Cardiac muscle cell (in vitro differentiated cells and primary cell): ENCODE measurements at regions not wholly inside any gene's neighbourhood (a gene's known extent, or its start where the extent isn't known, plus 50 kb on each side); places are given as distances from the start of the nearest gene placed in this dataset.

Experiments used
- DNase-seq, 2 donors: peaks; one replicate each; pipeline versions ENCODE4 v3.0.0 to v3.0.0-alpha.2; 2010 to 2017; ENCODE audit warnings: low read depth in 1 of 2, low spot score in 1 of 2
- H3K27ac ChIP-seq: fragments of 200-600 bp; sonication (generic); 2 replicates; pipeline ENCODE4 v1.5.1; 2016
- H3K27me3 ChIP-seq: fragments of 200-600 bp; sonication (generic); 2 replicates; pipeline ENCODE4 v1.6.0; 2016; ENCODE audit warnings: control low read depth
- H3K36me3 ChIP-seq: fragments of 200-600 bp; sonication (generic); 2 replicates; pipeline ENCODE4 v1.5.1; 2016; ENCODE audit warnings: control low read depth
- H3K4me1 ChIP-seq: fragments of 200-600 bp; sonication (generic); 2 replicates; pipeline ENCODE4 v1.8.1; 2017; ENCODE audit warnings: low read depth, mild to moderate bottlenecking, mixed run types
- H3K4me3 ChIP-seq: fragments of 200-600 bp; sonication (generic); 2 replicates; pipeline ENCODE4 v1.5.1; 2016; ENCODE audit warnings: mild to moderate bottlenecking
- H3K9me3 ChIP-seq: fragments of 200-600 bp; sonication (generic); 2 replicates; pipeline ENCODE4 v1.5.1; 2017; ENCODE audit warnings: low read depth, mild to moderate bottlenecking, control low read depth
- TF ChIP-seq, protein P1 (sequence below): IDR thresholded peaks from 2 replicates; pipeline ENCODE4 v1.5.1; 2012; ENCODE audit warnings: low read depth, mild to moderate bottlenecking, low read length

DNA sequence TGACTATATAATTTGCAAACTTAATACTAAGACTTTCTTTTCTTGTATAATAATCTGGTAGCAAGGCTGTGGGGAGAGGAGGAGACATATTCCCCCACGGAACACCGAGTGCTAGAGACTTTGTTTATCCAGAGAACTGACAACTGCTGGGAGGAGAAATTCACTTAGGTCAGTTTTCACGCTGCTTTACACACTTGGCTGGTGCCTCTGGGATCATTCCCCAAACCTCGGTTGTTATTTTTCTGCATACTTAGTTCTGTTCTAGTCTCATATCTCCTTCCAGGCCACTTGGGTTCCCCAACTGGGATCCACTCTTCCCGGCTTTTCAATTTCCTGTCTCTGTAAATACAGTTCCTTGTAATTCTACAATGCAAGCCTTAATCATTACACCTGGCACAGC lies 238.2 kb upstream of the ADAMTS16 start:
- no peak for DNase-seq
- Histone ChIP-seq H3K27me3 (no peaks in the 10 kb centered on the region), H3K4me1 (no peaks in the 10 kb centered on the region), H3K27ac (no peak overlapping the region), H3K4me3 (no peak overlapping the region), H3K9me3 (no peaks in the 10 kb centered on the region), H3K36me3 (no peaks in the 10 kb centered on the region)
- TF ChIP-seq, protein P1, sequence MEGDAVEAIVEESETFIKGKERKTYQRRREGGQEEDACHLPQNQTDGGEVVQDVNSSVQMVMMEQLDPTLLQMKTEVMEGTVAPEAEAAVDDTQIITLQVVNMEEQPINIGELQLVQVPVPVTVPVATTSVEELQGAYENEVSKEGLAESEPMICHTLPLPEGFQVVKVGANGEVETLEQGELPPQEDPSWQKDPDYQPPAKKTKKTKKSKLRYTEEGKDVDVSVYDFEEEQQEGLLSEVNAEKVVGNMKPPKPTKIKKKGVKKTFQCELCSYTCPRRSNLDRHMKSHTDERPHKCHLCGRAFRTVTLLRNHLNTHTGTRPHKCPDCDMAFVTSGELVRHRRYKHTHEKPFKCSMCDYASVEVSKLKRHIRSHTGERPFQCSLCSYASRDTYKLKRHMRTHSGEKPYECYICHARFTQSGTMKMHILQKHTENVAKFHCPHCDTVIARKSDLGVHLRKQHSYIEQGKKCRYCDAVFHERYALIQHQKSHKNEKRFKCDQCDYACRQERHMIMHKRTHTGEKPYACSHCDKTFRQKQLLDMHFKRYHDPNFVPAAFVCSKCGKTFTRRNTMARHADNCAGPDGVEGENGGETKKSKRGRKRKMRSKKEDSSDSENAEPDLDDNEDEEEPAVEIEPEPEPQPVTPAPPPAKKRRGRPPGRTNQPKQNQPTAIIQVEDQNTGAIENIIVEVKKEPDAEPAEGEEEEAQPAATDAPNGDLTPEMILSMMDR: no peak

DNA sequence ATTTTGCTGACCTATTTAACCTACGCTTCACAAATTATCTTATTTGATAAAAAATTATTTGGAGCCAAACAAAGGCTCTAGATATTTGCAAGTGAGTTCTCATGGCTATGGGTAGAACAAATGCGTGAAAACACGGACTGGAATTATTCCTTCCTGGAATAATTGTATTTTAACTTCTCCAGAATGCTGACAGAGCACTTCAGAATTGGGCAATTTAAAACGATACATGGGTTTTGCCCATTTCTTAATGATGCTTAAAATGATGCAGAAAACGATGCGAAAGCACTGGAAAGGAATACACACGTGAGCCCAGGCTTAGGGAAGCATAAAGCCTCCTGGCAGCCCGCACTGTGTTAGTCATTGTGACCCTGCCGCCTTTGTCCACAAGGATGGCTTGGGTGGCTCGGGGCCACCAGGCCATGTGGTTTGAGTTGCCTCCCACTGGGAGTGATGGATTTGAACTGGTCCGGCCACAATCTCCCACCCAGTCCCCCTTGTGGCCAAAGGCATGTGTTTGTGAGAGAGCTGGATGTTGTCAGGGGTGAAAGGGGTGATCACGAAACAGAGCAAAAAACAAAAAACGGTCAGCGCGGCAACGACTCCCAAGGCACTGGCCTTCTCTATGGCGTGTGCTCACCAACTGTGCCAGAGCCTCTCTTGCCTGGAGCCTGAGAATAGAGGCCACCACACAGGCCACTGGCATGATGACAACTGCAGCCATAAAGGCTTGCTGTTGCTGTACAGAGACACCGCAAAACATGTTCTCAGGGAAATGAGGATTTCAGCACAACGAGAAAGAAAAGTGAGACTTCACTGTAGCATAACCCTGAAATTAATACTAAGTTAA lies 234.2 kb upstream of the ADAMTS16 start:
- DNase-seq: no peak
- H3K27me3 ChIP-seq: no peaks in the 10 kb centered on the region
- H3K9me3 ChIP-seq: no peaks in the 10 kb centered on the region
- H3K36me3 ChIP-seq: no peaks in the 10 kb centered on the region
- no peaks in the 10 kb centered on the region for H3K4me1 ChIP-seq
- TF ChIP-seq, protein P1: no peak
- no peak overlapping the region for H3K27ac ChIP-seq
- H3K4me3 ChIP-seq: no peak overlapping the region

DNA sequence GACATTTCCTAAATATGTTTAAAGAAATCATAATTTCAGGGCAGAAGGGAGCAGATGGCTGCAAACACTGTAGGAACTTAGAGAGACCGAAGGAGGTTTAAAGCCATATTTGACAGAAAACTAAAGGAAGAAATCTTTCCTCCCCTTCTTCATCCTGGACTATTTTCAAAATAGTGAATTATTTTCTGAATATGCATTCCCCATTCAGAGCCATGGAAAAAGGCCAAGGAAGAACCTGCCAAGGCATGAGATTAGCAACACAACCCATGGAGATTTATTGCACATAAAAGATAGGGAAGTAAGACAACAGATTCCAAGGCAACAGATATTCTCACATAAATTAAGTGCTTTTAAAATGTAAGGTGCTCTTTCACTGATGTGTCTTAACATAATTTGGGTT lies 233.3 kb upstream of the ADAMTS16 start:
- no peaks in the 10 kb centered on the region for H3K4me1 ChIP-seq
- no peak for DNase-seq
- H3K36me3 ChIP-seq: no peaks in the 10 kb centered on the region
- H3K27ac ChIP-seq: no peak overlapping the region
- H3K4me3 ChIP-seq: no peak overlapping the region
- no peaks in the 10 kb centered on the region for H3K27me3 ChIP-seq
- TF ChIP-seq, protein P1: no peak
- H3K9me3 ChIP-seq: no peaks in the 10 kb centered on the region

DNA sequence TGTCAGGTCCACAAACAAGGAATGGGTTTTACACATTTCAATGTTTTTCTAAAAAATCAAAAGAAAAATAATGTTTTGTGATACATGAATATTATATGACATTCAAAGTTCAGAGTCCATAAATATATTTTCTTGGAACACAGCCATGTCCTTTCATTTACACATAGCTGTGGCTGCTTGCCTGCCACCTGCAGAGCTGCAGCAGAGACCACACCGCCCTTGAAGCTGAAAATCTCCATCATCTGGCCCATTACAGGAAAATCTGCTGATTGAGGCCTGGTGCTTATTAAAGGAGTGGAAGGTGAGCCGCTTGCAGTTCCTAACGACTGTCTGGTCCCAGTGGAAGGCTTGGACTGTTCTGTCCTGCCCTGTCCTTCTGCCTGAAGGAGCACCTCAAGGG lies 232.6 kb upstream of the ADAMTS16 start:
- H3K9me3 ChIP-seq: no peaks in the 10 kb centered on the region
- no peak overlapping the region for H3K4me3 ChIP-seq
- H3K36me3 ChIP-seq: no peaks in the 10 kb centered on the region
- no peaks in the 10 kb centered on the region for H3K27me3 ChIP-seq
- TF ChIP-seq, protein P1: no peak
- no peak for DNase-seq
- H3K4me1 ChIP-seq: no peaks in the 10 kb centered on the region
- no peak overlapping the region for H3K27ac ChIP-seq

DNA sequence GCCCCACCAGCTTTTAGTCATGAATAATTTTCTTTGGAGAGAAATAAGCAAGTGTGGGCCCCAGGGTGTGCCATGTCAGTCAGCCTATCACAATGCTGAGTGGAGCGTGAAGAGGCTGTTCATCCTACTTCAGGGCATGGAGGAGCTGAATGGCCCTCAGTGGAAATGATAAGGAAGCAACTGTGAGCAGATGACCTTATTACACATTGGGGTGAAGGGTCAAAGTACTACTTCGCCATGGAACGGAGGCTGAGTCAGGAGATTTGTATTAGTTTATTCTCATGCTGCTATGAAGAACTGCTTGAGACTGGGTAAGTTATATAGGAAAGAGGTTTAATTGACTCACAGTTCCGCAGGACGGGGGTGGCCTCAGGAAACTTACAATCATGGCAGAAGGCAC lies 231.0 kb upstream of the ADAMTS16 start:
- TF ChIP-seq, protein P1: no peak
- no peak for DNase-seq
- Histone ChIP-seq H3K4me3 (no peak overlapping the region), H3K27ac (no peak overlapping the region), H3K4me1 (no peaks in the 10 kb centered on the region), H3K27me3 (no peaks in the 10 kb centered on the region), H3K36me3 (no peaks in the 10 kb centered on the region), H3K9me3 (no peaks in the 10 kb centered on the region)
